ENCODE measurements at regions not wholly inside any gene's neighbourhood (a gene's known extent, or its start where the extent isn't known, plus 50 kb on each side); places are given as distances from the start of the nearest gene placed in this dataset.
"Not testable (repeated sequence)": the region's sequence is repeated elsewhere in the genome, so short reads cannot be mapped to it uniquely, and the experiment has no call there.

- H3K27ac Mint-ChIP-seq, ATAC-seq, DNase-seq, H3K27me3 Mint-ChIP-seq, H3K4me1 Mint-ChIP-seq, H3K4me3 Mint-ChIP-seq, H3K9me3 Mint-ChIP-seq: not testable (repeated sequence)
Measured at GRCh38 chr1:146287881-146288280, 59.1 kb upstream of the NOTCH2NLA start.

DNA sequence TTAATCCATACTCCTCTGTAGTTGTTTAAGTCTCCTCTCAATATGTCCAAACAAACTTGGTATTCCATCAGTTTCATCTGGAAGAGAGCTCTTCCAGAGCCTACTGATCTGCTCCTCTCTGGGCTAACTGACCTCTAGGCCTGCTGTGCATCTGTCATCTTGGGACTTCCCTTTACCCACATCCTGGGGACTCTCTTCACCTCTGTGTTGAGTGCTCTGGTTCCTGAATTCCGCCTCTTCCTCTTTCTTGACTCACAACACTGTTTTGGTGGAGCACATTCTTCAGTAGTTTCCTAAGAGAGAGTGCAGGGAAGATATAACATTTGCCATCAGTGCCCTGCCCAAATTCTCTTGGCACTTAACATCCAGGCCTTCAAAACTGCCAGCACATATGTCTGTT is 55.9 kb upstream of the NOTCH2NLA start:
- H3K4me1 Mint-ChIP-seq, H3K9me3 Mint-ChIP-seq, H3K4me3 Mint-ChIP-seq, H3K27me3 Mint-ChIP-seq, H3K27ac Mint-ChIP-seq, DNase-seq: not testable (repeated sequence)
- ATAC-seq: peak; percentile 81

DNA sequence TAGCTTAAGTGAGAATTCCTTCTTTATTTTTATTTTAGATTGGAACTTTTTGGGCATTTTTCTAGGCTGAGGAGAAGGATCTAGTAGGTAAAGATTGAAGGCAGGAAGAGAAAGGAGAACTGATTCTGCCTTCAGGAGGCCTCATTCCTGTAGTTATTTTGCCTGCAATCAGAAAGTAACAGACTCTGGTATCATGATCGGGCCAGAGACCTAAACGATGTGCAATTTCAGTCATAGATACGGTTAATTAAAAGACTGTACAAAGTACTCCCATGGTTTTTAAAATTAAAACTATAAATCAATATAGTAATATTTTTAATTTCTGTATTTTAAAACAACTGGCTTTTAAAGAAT is 54.7 kb upstream of the NOTCH2NLA start:
- DNase-seq, H3K27ac Mint-ChIP-seq, H3K9me3 Mint-ChIP-seq, H3K27me3 Mint-ChIP-seq, H3K4me1 Mint-ChIP-seq, H3K4me3 Mint-ChIP-seq: not testable (repeated sequence)
- ATAC-seq: peak; percentile 48

DNA sequence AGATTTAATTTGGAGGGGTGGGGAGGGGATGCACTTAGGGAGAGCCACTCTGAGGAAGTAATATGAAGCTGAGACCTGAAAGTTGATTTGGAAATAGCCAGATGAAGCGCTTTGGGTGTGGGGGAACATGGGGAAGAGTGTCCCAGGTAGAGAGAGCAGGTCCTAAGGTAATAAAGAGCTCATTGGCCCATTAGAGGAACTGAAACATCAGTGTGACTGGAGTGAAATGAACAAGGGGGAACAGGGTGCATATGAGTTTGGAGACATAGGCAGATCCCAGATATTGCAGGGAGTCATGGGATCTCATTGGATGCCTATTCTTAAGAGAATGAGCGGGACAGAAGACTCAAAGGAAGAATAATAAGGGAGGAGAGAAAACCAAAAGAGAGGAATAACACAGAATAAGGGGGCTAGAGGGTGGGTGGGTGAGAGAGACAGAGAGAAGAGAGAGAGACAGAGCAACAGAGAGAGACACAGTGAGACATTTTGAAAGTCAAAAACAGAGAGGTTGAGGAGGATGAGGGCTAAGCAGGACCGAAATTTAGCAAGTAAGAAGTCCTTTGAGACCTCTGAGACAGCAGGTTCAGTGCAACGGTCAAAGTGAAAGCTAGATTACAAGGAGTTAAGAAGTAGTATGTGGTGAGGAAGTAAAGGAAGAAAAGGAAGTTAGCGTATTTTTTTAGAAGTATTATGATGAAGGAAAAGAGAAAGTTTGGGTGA is 54.1 kb upstream of the NOTCH2NLA start:
- H3K4me1 Mint-ChIP-seq: not testable (repeated sequence)

GRCh38 chr1:146281522-146281921 is 52.7 kb upstream of the NOTCH2NLA start:
- H3K4me3 Mint-ChIP-seq, H3K9me3 Mint-ChIP-seq, H3K27me3 Mint-ChIP-seq, DNase-seq, H3K4me1 Mint-ChIP-seq, ATAC-seq, H3K27ac Mint-ChIP-seq: not testable (repeated sequence)

More for the DNA sequence above, 54.1 kb upstream of the NOTCH2NLA start:
- ATAC-seq: peak; percentile 89
- H3K9me3 Mint-ChIP-seq, H3K27ac Mint-ChIP-seq, H3K4me3 Mint-ChIP-seq, DNase-seq, H3K27me3 Mint-ChIP-seq: not testable (repeated sequence)

GRCh38 chr1:146278758-146279157 is 49.9 kb upstream of the NOTCH2NLA start:
- not testable (repeated sequence) for ATAC-seq, H3K4me3 Mint-ChIP-seq, H3K27ac Mint-ChIP-seq, H3K9me3 Mint-ChIP-seq, DNase-seq, H3K27me3 Mint-ChIP-seq, H3K4me1 Mint-ChIP-seq
